ENCODE measurements at regions not wholly inside any gene's neighbourhood (a gene's known extent, or its start where the extent isn't known, plus 50 kb on each side); places are given as distances from the start of the nearest gene placed in this dataset.

GRCh38 chr20:60070791-60071190 lies 112.6 kb downstream of the CDH26 start:
- no peaks in the 10 kb centered on the region for H3K36me3 Mint-ChIP-seq (ENCODE audit: low read depth)
- H3K4me3 Mint-ChIP-seq = no peak overlapping the region
- ChIA-PET POLR2A (no interaction called here), CTCF (no interaction called here)
- TF ChIP-seq CTCF (IDR thresholded peaks at IDR 0.05) = no peak
- no peak for DNase-seq
- no peak overlapping the region for H3K27ac Mint-ChIP-seq
- no peaks in the 10 kb centered on the region for H3K27me3 Mint-ChIP-seq
- intact Hi-C loops (cut with micrococcal nuclease) = no loop called here
- no peaks in the 10 kb centered on the region for H3K9me3 Mint-ChIP-seq
- no peak for ATAC-seq (ENCODE audit: low read depth)
- no peaks in the 10 kb centered on the region for H3K4me1 Mint-ChIP-seq

GRCh38 chr20:60071965-60072364 lies 113.7 kb downstream of the CDH26 start:
- ATAC-seq (ENCODE audit: low read depth) = no peak
- no peak overlapping the region for H3K27ac Mint-ChIP-seq
- DNase-seq = no peak
- no peaks in the 10 kb centered on the region for H3K36me3 Mint-ChIP-seq (ENCODE audit: low read depth)
- POLR2A ChIA-PET = no interaction called here
- no peaks in the 10 kb centered on the region for H3K27me3 Mint-ChIP-seq
- no peaks in the 10 kb centered on the region for H3K4me1 Mint-ChIP-seq
- CTCF ChIA-PET = no interaction called here
- intact Hi-C loops (cut with micrococcal nuclease) = no loop called here
- no peaks in the 10 kb centered on the region for H3K9me3 Mint-ChIP-seq
- no peak for TF ChIP-seq CTCF (IDR thresholded peaks at IDR 0.05)
- no peak overlapping the region for H3K4me3 Mint-ChIP-seq

- TF ChIP-seq CTCF (IDR thresholded peaks at IDR 0.05) = no peak
- no peaks in the 10 kb centered on the region for H3K9me3 Mint-ChIP-seq
- ChIA-PET POLR2A (no interaction called here), CTCF (no interaction called here)
- intact Hi-C loops (cut with micrococcal nuclease) = no loop called here
- no peaks in the 10 kb centered on the region for H3K4me1 Mint-ChIP-seq
- H3K4me3 Mint-ChIP-seq = no peak overlapping the region
- ATAC-seq (ENCODE audit: low read depth) = no peak
- DNase-seq = no peak
- no peak overlapping the region for H3K27ac Mint-ChIP-seq
- H3K27me3 Mint-ChIP-seq = no peaks in the 10 kb centered on the region
- no peaks in the 10 kb centered on the region for H3K36me3 Mint-ChIP-seq (ENCODE audit: low read depth)
Observed at GRCh38 chr20:60073086-60073485, 114.9 kb downstream of the CDH26 start.

GRCh38 chr20:60073504-60073903 lies 115.3 kb downstream of the CDH26 start:
- intact Hi-C loops (cut with micrococcal nuclease) = no loop called here
- DNase-seq = no peak
- no peaks in the 10 kb centered on the region for H3K9me3 Mint-ChIP-seq
- TF ChIP-seq CTCF (IDR thresholded peaks at IDR 0.05) = no peak
- H3K36me3 Mint-ChIP-seq (ENCODE audit: low read depth) = no peaks in the 10 kb centered on the region
- no peak overlapping the region for H3K4me3 Mint-ChIP-seq
- no peaks in the 10 kb centered on the region for H3K27me3 Mint-ChIP-seq
- CTCF ChIA-PET = no interaction called here
- no peak for ATAC-seq (ENCODE audit: low read depth)
- H3K27ac Mint-ChIP-seq = no peak overlapping the region
- H3K4me1 Mint-ChIP-seq = no peaks in the 10 kb centered on the region
- POLR2A ChIA-PET = no interaction called here

GRCh38 chr20:60074276-60074675 lies 116.1 kb downstream of the CDH26 start:
- ChIA-PET CTCF (no interaction called here), POLR2A (no interaction called here)
- H3K36me3 Mint-ChIP-seq (ENCODE audit: low read depth) = no peaks in the 10 kb centered on the region
- no peak for ATAC-seq (ENCODE audit: low read depth)
- no peak overlapping the region for H3K27ac Mint-ChIP-seq
- no peak overlapping the region for H3K4me3 Mint-ChIP-seq
- TF ChIP-seq CTCF (IDR thresholded peaks at IDR 0.05) = no peak
- no peak for DNase-seq
- H3K4me1 Mint-ChIP-seq = no peaks in the 10 kb centered on the region
- no peaks in the 10 kb centered on the region for H3K9me3 Mint-ChIP-seq
- no peaks in the 10 kb centered on the region for H3K27me3 Mint-ChIP-seq
- intact Hi-C loops (cut with micrococcal nuclease) = no loop called here

All from activated B cell treated with CpG ODN at 0.5 μM for 24 hours (primary cell).